ENCODE measurements at regions not wholly inside any gene's neighbourhood (a gene's known extent, or its start where the extent isn't known, plus 50 kb on each side); places are given as distances from the start of the nearest gene placed in this dataset.

DNA sequence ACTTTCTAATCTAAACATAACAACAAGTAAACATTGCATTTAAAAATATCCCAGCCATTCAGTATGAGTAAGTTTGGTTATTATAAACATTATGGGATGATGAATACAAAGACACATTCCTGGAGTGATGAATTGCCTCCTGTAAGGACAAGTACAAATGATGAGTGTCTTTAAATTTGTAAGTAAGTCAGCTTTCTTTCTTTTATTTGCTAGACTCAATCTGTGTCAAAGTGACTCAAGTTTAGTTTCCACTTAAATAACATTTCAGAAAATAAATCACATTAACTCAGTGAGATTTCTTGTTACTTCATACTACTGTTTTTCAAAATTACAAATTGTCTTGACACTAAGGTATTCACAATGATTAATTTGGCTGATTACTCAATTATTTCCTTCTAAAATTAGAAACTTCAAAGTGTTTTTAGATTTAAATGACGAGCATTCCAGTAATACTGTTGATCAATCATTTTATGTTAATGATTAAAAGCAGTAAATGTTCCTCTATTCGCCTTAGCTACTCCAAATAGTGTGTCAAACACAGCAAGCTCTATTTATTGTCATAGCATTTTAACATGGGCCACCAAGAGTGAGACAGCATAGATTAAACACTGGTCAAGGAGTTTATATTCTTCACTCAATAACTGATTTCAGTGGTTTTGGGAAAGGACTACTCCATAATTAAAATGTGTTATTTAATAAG lies 658.0 kb upstream of the MDGA2 start:
- ChIA-PET POLR2A (no interaction called here), CTCF (no interaction called here)
- DNase-seq (ENCODE audit: extremely low spot score): no peak
- TF ChIP-seq SUZ12 (IDR thresholded peaks at IDR 0.05): no peak
- no peak for TF ChIP-seq BHLHE40 (IDR thresholded peaks at IDR 0.05; ENCODE audit: borderline replicate concordance)
- no peak for TF ChIP-seq NFRKB (IDR thresholded peaks at IDR 0.05)
- TF ChIP-seq L3MBTL2 (conservative IDR thresholded peaks at IDR 0.05): no peak
- TF ChIP-seq FOXA1 (IDR thresholded peaks at IDR 0.05): no peak
- TF ChIP-seq, protein P1, sequence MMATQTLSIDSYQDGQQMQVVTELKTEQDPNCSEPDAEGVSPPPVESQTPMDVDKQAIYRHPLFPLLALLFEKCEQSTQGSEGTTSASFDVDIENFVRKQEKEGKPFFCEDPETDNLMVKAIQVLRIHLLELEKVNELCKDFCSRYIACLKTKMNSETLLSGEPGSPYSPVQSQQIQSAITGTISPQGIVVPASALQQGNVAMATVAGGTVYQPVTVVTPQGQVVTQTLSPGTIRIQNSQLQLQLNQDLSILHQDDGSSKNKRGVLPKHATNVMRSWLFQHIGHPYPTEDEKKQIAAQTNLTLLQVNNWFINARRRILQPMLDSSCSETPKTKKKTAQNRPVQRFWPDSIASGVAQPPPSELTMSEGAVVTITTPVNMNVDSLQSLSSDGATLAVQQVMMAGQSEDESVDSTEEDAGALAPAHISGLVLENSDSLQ (IDR thresholded peaks at IDR 0.05): no peak
- TF ChIP-seq ARNT (IDR thresholded peaks at IDR 0.05): no peak

DNA sequence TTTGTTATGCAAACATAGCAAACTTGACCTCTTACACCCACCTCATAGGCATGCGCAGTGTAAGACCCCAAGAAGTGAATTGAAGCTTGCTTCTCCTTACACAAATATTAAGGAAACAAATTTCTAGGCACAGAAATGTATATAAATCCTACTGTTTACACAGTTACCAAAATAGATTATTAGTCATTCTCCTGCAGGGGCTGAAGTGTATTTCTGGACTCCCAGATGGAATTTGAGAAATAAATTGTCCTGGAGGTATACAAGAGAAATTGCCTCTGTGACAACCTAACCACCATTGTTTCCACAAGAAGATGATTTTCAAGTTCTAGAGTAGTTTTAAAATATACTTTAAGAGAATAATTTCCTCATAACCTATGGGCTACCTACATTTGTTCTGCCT lies 656.0 kb upstream of the MDGA2 start:
- TF ChIP-seq ARNT (IDR thresholded peaks at IDR 0.05) (no peak), LEF1 (IDR thresholded peaks at IDR 0.05; ENCODE audit: borderline replicate concordance) (no peak), NFRKB (IDR thresholded peaks at IDR 0.05) (no peak), HDGF (IDR thresholded peaks at IDR 0.05; ENCODE audit: borderline replicate concordance) (no peak), FOXK2 (IDR thresholded peaks at IDR 0.05) (no peak), SUZ12 (IDR thresholded peaks at IDR 0.05) (no peak), CTBP1 (IDR thresholded peaks at IDR 0.05; ENCODE audit: borderline replicate concordance) (no peak), TARDBP (IDR thresholded peaks at IDR 0.05) (no peak), BHLHE40 (IDR thresholded peaks at IDR 0.05; ENCODE audit: borderline replicate concordance) (no peak)
- no peak for DNase-seq (ENCODE audit: extremely low spot score)
- ChIA-PET CTCF (no interaction called here), POLR2A (no interaction called here)

DNA sequence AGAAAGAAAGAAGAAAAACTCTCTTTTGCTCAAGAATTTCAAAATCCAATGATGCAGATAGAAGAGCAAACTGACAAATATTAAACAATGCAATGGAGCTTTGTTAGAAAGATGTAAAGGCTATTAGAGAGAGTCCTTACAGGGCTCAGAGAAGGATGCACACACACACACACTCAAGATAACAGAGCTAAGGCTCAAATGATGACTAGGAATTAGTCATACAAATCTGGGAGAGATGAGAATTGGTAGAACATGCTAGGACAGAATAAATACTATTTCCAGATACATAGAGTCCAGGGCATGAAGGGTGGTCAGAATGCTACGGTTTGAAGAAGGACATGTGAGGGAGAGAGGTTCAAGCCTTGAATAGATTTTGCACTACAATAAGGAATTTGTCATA lies 650.1 kb upstream of the MDGA2 start:
- CTCF ChIA-PET: no interaction called here
- no peak for DNase-seq (ENCODE audit: extremely low spot score)
- POLR2A ChIA-PET: no interaction called here
- TF ChIP-seq SP1 (IDR thresholded peaks at IDR 0.05): no peak
- no peak for TF ChIP-seq ARNT (IDR thresholded peaks at IDR 0.05)
- TF ChIP-seq SUZ12 (IDR thresholded peaks at IDR 0.05): no peak
- TF ChIP-seq ZNF384 (IDR thresholded peaks at IDR 0.05): no peak
- TF ChIP-seq FOXA1 (IDR thresholded peaks at IDR 0.05): no peak
- TF ChIP-seq CTBP1 (IDR thresholded peaks at IDR 0.05; ENCODE audit: borderline replicate concordance): no peak
- no peak for TF ChIP-seq FOXM1 (IDR thresholded peaks at IDR 0.05; ENCODE audit: borderline replicate concordance)
- no peak for TF ChIP-seq TARDBP (IDR thresholded peaks at IDR 0.05)
- TF ChIP-seq LEF1 (IDR thresholded peaks at IDR 0.05; ENCODE audit: borderline replicate concordance): no peak
- TF ChIP-seq NFRKB (IDR thresholded peaks at IDR 0.05): no peak
- TF ChIP-seq HDGF (IDR thresholded peaks at IDR 0.05; ENCODE audit: borderline replicate concordance): no peak
- no peak for TF ChIP-seq FOXK2 (IDR thresholded peaks at IDR 0.05)
- TF ChIP-seq ELF4 (IDR thresholded peaks at IDR 0.05): no peak
- TF ChIP-seq L3MBTL2 (conservative IDR thresholded peaks at IDR 0.05): no peak
- TF ChIP-seq, protein P1 (IDR thresholded peaks at IDR 0.05): no peak
- no peak for TF ChIP-seq BHLHE40 (IDR thresholded peaks at IDR 0.05; ENCODE audit: borderline replicate concordance)

DNA sequence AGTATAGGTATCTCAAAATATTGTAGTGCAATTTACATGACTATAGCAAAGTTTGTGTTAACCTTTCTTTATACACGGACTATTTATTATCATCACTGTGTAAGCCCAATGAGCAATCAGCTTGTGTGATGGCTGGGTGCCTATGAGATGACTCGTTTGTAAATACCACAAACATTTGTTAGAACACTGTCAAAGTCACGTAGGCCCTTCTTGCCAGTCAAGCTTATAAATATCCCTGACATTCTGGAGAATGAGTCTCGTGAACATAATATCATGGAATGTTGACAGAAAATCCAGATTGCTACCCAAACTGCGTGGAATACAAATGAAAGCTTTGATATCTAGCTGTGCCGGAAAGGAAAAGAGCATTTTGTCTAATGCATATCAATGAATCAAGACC lies 648.3 kb upstream of the MDGA2 start:
- ChIA-PET CTCF (no interaction called here), POLR2A (no interaction called here)
- TF ChIP-seq NFRKB (IDR thresholded peaks at IDR 0.05) (no peak), LEF1 (IDR thresholded peaks at IDR 0.05; ENCODE audit: borderline replicate concordance) (no peak), L3MBTL2 (conservative IDR thresholded peaks at IDR 0.05) (no peak), FOXA1 (IDR thresholded peaks at IDR 0.05) (no peak)
- TF ChIP-seq, protein P1 (IDR thresholded peaks at IDR 0.05): no peak
- DNase-seq (ENCODE audit: extremely low spot score): no peak

DNA sequence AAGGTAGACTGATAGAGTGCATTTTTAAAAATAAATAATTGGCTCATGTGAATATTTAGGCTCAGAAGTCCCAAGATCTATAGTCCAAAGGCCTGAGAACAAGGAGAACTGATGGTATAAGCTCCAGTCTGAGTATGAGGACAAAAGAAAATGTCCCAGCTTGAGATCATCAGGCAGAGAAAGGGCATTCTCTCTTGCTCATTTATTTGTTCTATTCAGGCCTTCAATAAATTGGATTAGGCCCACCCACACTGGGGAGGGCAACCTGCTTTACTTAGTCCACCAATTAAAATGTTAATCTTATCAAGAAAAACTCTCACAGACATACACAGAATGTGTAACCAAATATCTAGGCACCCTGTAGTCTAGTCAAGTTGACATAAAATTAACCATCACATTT lies 644.4 kb upstream of the MDGA2 start:
- DNase-seq (ENCODE audit: extremely low spot score): no peak
- CTCF ChIA-PET: no interaction called here
- TF ChIP-seq SUZ12 (IDR thresholded peaks at IDR 0.05): no peak
- POLR2A ChIA-PET: no interaction called here

DNA sequence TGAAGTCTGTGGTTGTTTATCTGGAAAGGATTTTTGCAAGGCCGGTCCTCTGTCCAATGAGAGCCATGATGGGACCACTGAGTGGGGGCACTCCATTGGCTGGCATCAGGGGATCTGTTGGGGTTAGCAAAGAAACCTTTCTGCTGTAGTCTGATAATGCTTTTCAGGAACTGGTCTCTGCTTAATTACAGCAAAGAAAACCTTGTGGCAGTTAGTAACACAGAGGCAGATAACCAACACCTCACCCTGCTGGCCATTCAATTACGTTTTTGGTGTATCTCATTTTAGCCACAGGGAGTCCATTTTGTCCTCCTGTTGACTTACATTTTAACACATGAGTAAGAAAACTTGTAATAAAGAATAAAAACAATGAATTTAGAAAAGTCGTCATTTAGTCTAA lies 629.3 kb upstream of the MDGA2 start:
- DNase-seq (ENCODE audit: extremely low spot score): no peak
- CTCF ChIA-PET: no interaction called here
- POLR2A ChIA-PET: no interaction called here
- TF ChIP-seq SP1 (IDR thresholded peaks at IDR 0.05) (no peak), FOXA1 (IDR thresholded peaks at IDR 0.05) (no peak), HDGF (IDR thresholded peaks at IDR 0.05; ENCODE audit: borderline replicate concordance) (no peak), FOXK2 (IDR thresholded peaks at IDR 0.05) (no peak), ARNT (IDR thresholded peaks at IDR 0.05) (no peak), CTBP1 (IDR thresholded peaks at IDR 0.05; ENCODE audit: borderline replicate concordance) (no peak), ZNF384 (IDR thresholded peaks at IDR 0.05) (no peak), FOXM1 (IDR thresholded peaks at IDR 0.05; ENCODE audit: borderline replicate concordance) (no peak), L3MBTL2 (conservative IDR thresholded peaks at IDR 0.05) (no peak), ELF4 (IDR thresholded peaks at IDR 0.05) (no peak), LEF1 (IDR thresholded peaks at IDR 0.05; ENCODE audit: borderline replicate concordance) (no peak), TARDBP (IDR thresholded peaks at IDR 0.05) (no peak), NFRKB (IDR thresholded peaks at IDR 0.05) (no peak), SUZ12 (IDR thresholded peaks at IDR 0.05) (no peak), BHLHE40 (IDR thresholded peaks at IDR 0.05; ENCODE audit: borderline replicate concordance) (no peak)
- TF ChIP-seq, protein P1 (IDR thresholded peaks at IDR 0.05): no peak

All from HEK293T (cell line).